HG02973 (cell line): ENCODE measurements at regions not wholly inside any gene's neighbourhood (a gene's known extent, or its start where the extent isn't known, plus 50 kb on each side); places are given as distances from the start of the nearest gene placed in this dataset.
"Not testable (repeated sequence)": the region's sequence is repeated elsewhere in the genome, so short reads cannot be mapped to it uniquely, and the experiment has no call there.

Experiments
- ATAC-seq: cut with Tn5 transposase; IDR thresholded peaks from one replicate; pipeline ENCODE4 v1.9.1; 2021; ENCODE audit warnings: moderate library complexity; ENCODE audit not compliant: unreplicated experiment

DNA sequence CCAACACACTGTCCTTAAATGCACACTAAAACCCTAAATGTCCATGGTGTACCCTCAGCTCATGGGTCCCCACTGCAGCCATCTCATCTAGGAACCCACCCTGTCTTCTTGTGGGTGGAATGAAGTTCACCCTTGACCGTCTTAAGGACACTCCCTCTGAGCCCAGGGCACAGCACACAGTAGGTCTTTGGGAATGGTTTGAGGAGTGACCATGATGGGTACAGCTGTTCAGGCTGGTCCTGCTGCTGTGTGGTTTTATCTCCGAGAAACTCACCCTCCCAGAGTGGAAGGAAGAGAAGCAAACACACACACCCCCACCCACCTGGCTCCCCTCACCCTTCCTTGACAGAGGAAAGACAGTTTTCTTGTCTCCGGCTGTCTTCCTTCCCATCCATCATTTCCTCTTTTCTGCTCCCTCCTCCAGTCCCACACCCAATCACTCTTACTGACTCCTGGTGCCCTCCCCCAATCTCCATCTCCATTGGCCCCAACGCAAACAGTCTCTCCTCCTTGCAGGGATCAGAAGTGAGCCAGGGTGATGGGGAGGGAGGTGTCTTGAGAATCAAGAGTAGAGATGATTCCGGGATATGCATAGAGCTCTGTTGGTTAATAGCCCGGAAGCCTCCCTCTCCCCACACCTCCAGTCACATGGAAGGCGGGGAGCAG lies 105.9 kb upstream of the LHX5 start:
- no peak for ATAC-seq

DNA sequence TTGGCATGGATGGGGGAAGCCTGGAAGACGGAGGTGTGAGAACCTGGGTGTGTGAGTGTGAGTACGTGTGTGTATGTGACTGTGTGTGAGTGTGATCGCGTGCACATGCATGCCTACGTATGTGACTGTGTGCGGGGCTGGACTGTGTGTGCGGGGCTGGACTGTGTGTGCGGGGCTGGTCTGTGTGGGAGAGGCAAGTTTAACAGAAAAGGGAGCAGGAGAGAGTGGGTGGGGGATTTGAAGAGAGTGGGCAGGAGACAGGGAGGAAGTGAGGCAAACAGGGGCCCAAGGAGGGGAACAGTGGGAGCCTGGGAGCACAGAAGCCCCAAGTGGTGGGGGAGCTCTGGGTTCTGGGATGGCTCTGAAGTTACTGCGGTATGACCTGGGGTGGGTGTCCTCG lies 103.7 kb upstream of the LHX5 start:
- no peak for ATAC-seq

DNA sequence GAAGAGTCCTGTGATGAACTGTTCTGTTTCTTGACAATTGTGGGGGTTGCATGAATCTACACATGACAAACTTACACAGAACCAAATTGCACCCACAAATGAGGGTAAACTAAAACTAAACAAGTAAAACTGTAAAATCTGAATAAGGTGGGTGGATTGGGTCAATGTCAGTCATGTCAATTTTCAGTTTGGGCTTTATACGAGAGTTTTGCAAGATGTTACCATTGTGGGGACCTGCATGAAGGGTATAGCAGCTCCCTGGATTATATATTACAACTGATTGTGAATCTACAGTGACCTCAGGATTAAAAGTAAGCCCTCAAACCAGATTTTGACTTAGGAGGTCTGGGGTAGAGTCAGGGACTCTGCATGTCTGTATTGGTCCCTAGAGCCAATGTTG lies 101.5 kb upstream of the LHX5 start:
- no peak for ATAC-seq

DNA sequence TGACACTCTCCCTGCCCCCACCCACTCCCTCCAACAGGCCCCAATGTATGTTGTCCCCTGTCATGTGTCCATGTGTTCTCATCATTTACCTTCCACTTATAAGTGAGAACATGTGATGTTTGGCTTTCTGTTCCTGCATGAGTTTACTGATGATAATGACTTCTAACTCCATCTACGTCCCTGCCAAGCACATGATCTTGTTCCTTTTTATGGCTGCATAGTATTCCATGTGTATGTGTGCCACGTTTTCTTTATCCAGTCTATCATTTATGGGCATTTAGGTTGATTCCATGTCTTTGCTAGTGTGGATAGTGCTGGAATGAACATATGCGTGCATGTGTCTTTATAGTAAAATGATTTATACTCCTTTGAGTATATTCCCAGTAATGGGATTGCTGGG lies 100.0 kb upstream of the LHX5 start:
- ATAC-seq, result no peak

DNA sequence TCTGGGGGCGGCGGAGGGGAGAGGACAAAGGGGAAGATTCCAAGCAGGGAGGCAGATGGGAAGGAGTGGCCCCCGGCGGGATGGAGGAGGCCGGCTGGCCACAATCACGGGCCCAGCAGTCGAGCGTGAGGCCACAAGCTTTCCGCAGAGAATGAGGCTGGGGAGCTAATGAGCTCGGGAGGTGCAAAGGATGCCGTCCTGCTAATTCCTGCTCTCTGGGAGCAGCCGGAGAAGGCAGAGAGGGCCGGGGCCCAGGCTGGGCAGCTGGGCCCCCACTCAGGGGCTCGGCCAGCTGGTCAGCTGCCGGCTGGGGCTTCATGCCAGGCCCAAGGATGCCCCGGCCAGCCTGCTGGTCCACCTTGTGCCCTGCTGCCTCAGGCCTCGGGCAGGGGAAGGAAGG lies 98.1 kb upstream of the LHX5 start:
- ATAC-seq, result no peak

DNA sequence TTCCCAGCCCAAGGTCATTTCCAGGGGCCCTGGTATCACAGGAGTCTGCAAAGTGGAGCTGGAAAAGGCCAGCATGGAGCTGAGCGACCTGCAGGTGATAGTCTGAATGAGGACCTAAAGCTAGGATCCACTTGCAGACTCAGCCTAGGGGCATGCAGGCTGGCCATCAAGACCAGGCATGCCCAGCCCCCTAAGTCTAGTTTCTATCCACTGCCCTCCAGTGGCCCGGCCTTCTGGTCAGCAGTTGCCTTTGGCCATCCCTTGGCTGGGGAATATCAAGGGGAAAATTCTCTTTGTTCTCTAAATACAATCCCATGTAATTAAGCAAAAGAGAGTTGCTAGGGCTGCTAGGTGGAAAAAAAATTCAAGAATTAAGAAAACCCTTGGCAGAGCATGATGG lies 96.3 kb upstream of the LHX5 start:
- ATAC-seq, result no peak

DNA sequence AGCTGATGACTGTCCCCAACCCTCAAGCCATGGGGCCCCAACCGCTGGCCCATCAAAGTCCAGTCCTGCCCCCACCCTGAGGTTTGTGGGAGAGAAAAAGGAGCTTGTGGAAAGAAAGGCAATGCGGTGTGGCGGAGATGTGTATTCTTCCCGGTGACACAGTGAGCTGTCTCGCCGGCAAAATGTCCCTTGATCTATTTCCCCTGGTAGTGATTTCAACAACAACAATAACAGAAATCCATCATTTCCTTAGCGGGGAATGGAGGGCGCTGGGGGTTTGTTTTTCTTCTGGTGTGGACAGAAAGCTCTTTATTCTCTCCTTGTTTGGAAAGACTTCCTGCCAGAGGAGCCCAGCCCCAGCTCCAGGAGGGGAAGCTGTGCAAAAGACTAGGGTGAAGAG lies 93.7 kb upstream of the LHX5 start:
- ATAC-seq, result no peak

DNA sequence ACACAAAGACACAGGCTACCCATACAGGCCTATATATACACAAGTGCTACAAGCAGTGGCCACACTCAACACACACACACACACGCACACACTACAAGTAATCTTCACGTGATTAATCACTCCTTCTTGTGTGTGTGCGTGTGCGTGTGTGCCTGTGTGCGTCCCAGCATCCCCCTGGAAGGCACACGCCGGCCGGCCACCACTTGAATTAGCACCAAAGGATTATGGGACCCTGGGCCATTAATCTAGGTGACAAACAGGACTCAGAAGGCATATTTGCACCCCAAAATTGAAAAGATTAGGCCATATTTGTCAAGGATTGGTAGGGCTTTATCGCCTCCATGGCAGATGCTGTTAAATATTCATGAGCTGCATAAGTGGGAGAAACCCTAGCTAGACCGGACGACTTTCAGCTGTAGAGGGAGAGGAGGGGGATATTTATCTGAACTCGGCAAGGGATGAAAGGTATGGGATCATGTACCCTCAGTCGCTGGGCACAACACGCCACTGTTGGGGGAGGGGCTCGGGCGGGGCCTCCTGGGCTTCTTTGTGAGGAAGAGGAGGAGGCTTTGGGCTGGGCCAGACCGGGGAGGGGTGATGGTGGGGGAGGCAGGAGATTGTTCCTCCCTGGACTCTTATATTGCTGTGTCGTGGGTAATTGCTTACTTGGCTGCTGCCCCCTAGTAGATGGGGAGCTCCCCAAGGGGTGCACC lies 89.6 kb upstream of the LHX5 start:
- ATAC-seq, result no peak

DNA sequence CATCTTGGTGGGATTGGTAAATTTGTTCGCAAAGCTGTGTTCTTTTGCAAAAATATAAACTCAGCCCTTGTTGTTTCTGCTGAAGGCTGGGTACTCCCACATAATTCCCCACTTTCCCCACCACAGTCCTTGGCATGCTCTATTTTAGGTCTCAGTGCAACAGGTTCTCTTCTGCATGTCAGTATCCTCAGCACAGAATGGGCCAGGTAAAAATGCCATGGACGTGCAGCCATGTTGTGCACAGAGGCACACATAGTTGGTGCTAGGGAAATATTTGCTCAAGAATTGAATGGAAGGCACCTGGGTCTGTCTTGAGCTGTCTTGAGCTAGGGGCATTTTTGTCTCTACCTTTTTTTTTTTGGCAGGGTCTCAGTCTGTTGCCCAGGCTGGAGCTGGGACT lies 87.8 kb upstream of the LHX5 start:
- ATAC-seq, result no peak

DNA sequence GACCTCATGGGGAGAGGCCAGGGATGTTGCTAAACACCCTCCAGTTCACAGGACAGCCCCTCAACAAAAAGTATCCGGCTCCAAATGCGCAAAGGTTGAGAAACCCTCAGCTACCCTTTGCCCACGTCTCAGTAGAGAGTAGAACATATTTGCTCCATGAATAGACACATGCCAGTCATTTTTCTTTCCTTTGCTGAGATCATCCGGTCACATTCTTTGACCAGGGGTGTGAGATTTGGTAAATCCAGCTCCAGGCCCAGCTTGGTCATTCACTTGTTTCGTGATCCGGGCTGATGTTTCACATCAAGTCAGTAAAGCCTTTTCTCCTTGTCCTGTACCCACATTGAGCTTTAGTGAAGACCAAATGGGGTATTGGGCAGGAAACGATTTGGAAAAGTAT lies 83.6 kb upstream of the LHX5 start:
- no peak for ATAC-seq

DNA sequence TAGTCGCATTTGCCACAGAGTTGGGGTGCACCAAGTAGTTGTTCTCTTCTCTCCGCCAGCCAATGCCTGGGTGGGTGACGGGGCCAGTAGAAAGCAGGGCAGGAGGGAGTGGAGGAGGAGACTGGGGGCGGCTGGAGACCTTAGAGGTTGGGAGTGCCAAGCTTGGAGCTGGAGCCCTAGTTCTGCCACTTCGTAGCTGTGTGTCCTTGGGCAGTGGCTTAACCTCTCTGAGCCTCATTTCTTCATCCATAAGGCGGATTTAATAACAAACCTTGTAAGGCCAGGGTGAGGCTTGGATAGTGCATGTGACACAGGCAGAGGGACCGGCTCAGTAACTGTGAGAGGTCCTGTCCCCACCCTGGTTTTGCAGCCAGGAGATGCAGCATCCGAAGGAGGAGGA lies 81.1 kb upstream of the LHX5 start:
- no peak for ATAC-seq

DNA sequence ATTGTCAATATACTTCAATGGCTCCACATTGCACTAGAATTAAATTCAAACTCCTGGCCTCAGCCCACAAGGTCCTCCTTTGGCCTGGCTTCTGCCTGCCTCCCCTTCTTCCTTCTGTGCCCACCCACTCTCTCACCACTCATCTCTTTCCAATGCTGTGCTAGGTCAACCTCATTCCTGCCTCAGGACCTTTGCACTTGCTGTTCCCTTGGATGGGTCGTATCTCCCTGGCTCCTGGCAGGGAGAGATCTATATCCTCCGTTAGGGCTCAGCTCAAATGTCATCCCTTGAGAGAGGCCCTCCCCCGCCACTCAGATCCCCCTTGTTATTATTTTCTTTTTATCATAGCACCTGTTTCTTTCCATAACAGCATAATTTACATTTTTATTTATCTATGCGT lies 79.9 kb upstream of the LHX5 start:
- ATAC-seq, result no peak

DNA sequence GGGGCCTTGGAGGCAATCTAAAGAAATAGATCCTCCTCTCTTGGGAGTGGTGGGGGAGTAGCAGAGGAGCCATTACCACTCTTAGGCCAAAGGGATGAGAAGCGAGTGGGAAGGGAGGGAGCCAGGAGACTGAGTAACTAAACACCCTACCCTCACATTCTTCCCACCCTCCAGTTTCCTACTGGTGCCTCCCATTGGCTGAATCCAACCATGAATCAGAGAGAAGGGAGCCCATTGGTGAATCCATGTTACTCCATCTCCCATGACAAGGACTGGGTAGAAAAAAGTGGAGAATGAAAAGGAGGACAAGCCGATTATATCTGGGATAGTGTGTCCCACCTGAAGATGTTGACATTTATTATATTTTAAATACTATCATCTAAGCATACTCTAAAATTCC lies 76.8 kb upstream of the LHX5 start:
- no peak for ATAC-seq

DNA sequence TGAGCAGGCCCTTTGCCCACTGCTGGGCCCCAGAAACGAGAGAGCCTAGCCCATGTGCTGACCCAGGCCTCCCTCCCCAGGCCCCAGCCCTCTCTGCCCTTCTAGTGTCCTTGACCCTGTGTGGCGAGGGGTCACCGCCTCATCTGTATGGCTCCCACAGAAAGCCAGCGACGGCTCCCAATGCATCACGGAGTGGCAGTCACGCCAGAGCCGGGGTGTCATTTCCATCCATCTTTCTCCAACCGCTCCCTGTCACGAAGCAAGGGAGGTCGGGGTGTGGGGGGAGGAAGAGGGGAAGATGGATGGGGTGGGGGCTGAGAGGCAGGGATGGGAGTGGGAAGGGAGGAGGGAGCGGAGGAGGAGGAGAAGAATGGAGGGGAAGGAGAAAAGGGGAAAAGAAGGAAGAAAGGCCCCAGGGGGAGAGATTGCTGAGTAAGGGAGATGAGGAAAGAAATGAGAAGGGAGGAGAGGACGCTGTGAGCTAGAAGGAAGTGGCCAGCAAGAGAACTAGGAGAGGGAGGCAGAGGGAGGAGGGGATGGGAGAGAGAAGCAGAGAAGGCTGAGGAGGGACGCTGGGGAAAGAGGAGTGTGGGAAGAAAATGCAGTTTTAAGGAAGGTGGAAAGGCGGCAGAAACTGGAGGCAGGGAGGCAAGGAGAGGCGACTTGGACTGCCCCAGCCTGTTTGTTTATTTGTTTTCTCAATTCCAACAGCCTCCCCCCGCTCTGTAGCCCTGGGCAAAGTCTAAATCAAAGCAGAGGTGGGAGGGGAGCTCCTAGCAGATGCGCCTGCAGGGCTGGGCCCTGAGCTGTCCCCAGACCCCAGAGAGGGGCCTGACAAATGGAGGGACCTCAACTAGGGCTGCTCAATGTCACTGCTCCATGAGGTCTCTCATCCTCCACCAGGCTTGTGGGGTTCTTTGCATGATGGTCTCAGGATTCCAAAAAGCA lies 75.5 kb upstream of the LHX5 start:
- ATAC-seq, result no peak

DNA sequence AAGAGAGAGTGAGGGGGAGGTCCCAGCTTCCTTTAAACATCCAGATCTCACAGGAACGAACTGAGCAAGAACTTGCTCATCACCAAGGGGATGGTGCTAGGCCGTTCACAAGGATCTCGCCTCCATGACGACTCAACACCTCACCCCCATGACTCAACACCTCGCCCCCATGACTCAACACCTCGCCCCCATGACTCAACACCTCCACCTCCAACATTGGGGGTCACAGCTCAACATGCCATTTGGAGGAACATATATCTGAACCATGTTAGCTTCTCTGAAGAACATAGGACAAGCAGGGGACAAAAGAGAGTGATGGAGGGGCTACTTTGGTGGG lies 66.0 kb upstream of the LHX5 start:
- ATAC-seq, result no peak

DNA sequence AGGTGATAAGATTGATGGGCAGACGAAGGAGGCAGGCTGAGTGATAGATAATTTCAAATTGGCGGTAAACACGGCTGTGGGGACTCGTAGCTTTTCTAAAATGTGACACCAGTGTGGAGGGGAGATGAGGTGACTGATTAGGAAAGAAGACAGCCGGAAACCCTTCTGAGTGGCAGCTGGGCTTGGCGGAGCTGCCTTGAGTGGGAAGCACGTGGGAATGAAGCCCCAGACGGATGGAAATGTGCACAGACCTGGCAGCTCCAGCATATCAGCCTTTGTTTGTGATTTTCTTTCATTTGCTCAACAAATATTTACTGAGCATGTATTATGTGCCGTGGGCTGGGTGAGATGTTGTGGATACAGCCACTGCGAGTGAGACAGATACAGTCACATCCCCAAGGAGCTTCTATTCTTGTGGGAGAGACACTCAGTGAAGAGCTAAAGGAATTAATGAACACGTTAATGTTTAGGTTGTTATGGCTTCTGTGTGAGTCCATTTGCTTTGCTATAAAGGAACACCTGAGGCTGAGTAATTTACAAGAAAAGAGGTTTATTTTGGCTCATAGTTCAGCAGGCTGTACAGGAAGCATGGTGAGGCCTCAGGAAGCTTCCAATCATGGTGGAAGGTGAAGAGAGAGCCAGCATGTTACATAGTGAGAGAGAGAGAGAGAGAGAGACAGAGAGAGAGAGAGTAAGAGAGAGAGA lies 65.5 kb upstream of the LHX5 start:
- no peak for ATAC-seq

DNA sequence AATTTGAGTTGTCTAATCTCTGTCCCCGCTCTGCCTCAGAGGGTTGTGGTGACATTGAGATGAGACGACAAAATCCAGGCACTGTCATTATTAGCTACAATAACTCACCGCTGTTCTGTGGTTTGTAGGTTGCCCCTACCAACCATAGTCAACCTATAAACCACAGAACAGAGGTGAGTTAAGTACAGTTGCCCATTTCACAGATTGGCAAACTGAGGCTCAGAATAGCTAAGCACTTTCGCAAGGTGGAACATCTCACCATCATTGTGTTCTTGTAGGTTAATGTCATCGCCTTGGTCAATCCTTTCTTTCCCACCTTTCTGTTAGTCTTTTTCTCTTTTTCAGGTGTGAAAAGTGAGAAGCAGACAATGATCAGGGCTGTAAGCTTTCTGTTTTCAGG lies 63.4 kb upstream of the LHX5 start:
- no peak for ATAC-seq

DNA sequence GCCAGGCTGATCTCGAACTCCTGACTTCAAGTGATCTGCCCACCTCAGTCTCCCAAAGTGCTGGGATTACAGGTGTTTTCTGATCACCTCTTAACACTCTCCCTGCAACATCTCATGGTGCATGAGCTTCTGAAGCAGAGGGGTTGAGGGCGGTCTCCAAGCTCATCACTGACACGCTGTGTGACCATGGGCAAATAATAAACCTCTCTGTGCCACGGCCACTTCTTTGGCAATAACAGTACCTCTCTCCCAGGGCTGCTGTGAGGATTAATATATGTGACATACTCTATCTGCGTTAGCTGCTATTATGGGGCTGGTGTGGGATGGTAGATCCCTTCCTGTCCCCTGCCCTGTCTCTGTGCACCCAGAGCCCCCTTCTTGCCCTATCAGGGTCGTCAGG lies 62.9 kb upstream of the LHX5 start:
- ATAC-seq, result no peak

DNA sequence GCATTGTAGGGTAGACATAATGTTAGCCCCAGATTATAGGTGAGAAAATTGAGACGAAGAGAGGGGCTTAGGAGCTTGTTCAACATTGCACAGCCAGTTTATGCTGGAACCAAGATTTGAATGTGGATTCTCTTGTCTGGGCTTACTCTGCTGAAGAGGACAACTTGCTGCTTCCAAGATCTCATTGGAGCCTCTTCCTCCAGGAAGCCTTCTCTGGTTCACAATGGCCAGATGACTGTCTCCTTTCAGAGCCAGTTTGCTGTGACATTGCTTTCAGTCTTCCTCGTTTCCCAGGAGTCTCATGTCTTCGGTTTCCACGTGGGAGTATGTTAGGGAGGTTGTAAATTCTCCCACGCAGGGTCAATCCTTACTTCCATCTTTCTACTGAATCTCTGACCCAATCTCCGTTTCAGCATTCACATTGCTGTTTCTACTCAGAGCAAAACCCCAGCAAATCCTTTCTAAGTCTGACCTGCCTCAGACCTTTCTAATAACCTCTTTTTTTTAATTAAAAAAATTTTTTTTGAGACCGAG lies 62.2 kb upstream of the LHX5 start:
- no peak for ATAC-seq

DNA sequence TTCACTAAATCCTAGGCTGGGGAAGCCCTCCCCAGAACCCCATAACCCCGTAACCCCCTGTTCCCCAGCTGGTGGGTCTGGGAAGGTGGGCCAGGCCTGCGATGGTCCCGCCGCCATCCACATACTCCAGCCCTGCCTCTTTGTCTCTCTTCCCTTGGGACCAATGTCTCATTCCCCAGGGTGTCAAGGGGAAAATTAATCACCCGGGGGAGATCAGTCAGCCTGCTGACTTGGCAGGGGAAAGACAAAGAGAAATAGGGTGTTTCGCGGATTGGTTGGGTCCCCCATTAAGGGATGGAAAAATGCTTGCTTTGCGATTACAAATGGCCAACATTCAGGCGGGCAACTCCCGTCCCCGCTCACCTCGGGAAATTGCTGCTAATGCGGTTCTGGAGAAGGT lies 60.6 kb upstream of the LHX5 start:
- ATAC-seq, result no peak

DNA sequence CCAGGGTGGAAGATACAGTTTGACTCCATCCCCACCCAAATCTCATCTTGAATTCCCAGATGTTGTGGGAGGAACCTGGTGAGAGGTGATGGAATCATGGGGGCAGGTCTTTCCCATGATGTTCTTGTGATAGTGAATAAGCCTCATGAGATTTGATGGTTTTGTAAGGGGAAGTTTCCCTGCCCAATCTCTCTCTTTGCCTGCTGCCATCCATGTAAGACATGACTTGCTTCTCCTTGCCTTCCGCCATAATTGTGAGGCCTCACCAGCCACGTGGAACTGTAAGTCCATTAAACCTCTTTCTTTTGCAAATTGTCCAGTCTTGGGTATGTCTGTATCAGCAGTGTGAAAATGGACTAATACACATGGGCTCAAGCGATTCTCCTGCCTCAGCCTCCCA lies 59.4 kb upstream of the LHX5 start:
- not testable (repeated sequence) for ATAC-seq
